Smooth muscle cell (in vitro differentiated cells): ENCODE measurements at regions not wholly inside any gene's neighbourhood (a gene's known extent, or its start where the extent isn't known, plus 50 kb on each side); places are given as distances from the start of the nearest gene placed in this dataset.

Experiments used
- DNase-seq: peaks from one replicate; lab custom pipeline; 2025; ENCODE audit not compliant: unreplicated experiment; lab: John Stamatoyannopoulos, UW
- H2AFZ ChIP-seq: fragments of 200-600 bp; sonication (generic); 2 replicates; pipeline ENCODE4 v1.6.0; 2016; ENCODE audit warnings: antibody characterized with exemption, low read depth, mild to moderate bottlenecking
- H3F3A ChIP-seq: fragments of 200-600 bp; sonication (generic); 2 replicates; pipeline ENCODE4 v1.6.0; 2017; ENCODE audit warnings: antibody characterized with exemption, low read depth
- H3K27ac ChIP-seq: fragments of 200-600 bp; sonication (generic); 2 replicates; pipeline ENCODE4 v1.5.1; 2016; ENCODE audit warnings: low read depth, mild to moderate bottlenecking
- H3K27me3 ChIP-seq: fragments of 200-600 bp; sonication (generic); 2 replicates; pipeline ENCODE4 v1.6.1; 2016; ENCODE audit warnings: low read depth, mild to moderate bottlenecking
- H3K36me3 ChIP-seq: fragments of 200-600 bp; sonication (generic); 2 replicates; pipeline ENCODE4 v1.5.1; 2016; ENCODE audit warnings: low read depth
- H3K4me1 ChIP-seq: fragments of 200-600 bp; sonication (generic); 2 replicates; pipeline ENCODE4 v1.5.1; 2016; ENCODE audit warnings: low read depth
- H3K4me2 ChIP-seq: fragments of 200-600 bp; sonication (generic); 2 replicates; pipeline ENCODE4 v1.6.0; 2016; ENCODE audit warnings: mild to moderate bottlenecking
- H3K4me3 ChIP-seq: fragments of 200-600 bp; sonication (generic); 2 replicates; pipeline ENCODE4 v1.5.1; 2016; ENCODE audit warnings: mild to moderate bottlenecking
- H3K79me2 ChIP-seq: fragments of 200-600 bp; sonication (generic); 2 replicates; pipeline ENCODE4 v1.6.0; 2016; ENCODE audit warnings: low read depth, mild to moderate bottlenecking
- H3K9ac ChIP-seq: fragments of 200-600 bp; sonication (generic); 2 replicates; pipeline ENCODE4 v1.6.0; 2016; ENCODE audit warnings: low read depth
- H3K9me3 ChIP-seq: fragments of 200-600 bp; sonication (generic); replicated peaks from 2 replicates; pipeline ENCODE4 v1.5.1; 2016; ENCODE audit warnings: low read depth
- H4K20me1 ChIP-seq: fragments of 200-600 bp; sonication (generic); 2 replicates; pipeline ENCODE4 v1.6.0; 2016; ENCODE audit warnings: low read depth
- CTCF ChIP-seq: fragments of 200-600 bp; sonication (generic); IDR thresholded peaks from 2 replicates; pipeline ENCODE4 v1.5.1; 2017; ENCODE audit warnings: borderline replicate concordance, mild to moderate bottlenecking, antibody characterized with exemption; ENCODE audit not compliant: insufficient read depth, poor library complexity, severe bottlenecking
- WGBS: methylation state at CpG from one replicate; pipeline ENCODE4 v1.1.7; 2016; ENCODE audit warnings: low lambda C conversion rate; 5-methylcytosine and 5-hydroxymethylcytosine counted together

- Histone ChIP-seq H3K4me2 (no peak overlapping the region), H3K4me3 (no peak overlapping the region), H3K36me3 (no peaks in the 10 kb centered on the region), H3K4me1 (no peaks in the 10 kb centered on the region), H3K9ac (no peak overlapping the region), H3K27ac (no peak overlapping the region), H3K79me2 (no peaks in the 10 kb centered on the region), H4K20me1 (no peaks in the 10 kb centered on the region), H2AFZ (no peak overlapping the region), H3K27me3 (no peaks in the 10 kb centered on the region), H3F3A (no peaks in the 10 kb centered on the region), H3K9me3 (peaks cover 8% of the 10 kb centered on the region)
- no peak for TF ChIP-seq CTCF
- 84% methylated on average over 1 of the region's 1 CpG for WGBS
- no peak for DNase-seq
These were observed 97.9 kb upstream of the NCAM1 start for GRCh38 chr11:112863305-112863704.

GRCh38 chr11:112864672-112865071, 96.5 kb upstream of the NCAM1 start:
- no peak overlapping the region for H3K4me2 ChIP-seq
- peaks cover 8% of the 10 kb centered on the region for H3K9me3 ChIP-seq
- H3K36me3 ChIP-seq, result no peaks in the 10 kb centered on the region
- no peaks in the 10 kb centered on the region for H3K4me1 ChIP-seq
- no peak overlapping the region for H2AFZ ChIP-seq
- no peak for DNase-seq
- whole genome bisulfite sequencing, result 89% methylated on average over 9 of the region's 9 CpGs
- H3F3A ChIP-seq, result no peaks in the 10 kb centered on the region
- no peak overlapping the region for H3K27ac ChIP-seq
- H3K4me3 ChIP-seq, result no peak overlapping the region
- H4K20me1 ChIP-seq, result no peaks in the 10 kb centered on the region
- peaks cover 6% of the 10 kb centered on the region for H3K27me3 ChIP-seq
- no peak overlapping the region for H3K9ac ChIP-seq
- TF ChIP-seq CTCF, result no peak
- no peaks in the 10 kb centered on the region for H3K79me2 ChIP-seq

- no peaks in the 10 kb centered on the region for H3K4me1 ChIP-seq
- H3F3A ChIP-seq, result no peaks in the 10 kb centered on the region
- H3K79me2 ChIP-seq, result no peaks in the 10 kb centered on the region
- DNase-seq, result no peak
- H3K4me2 ChIP-seq, result no peak overlapping the region
- H3K27me3 ChIP-seq, result peaks cover 10% of the 10 kb centered on the region
- no peak overlapping the region for H3K4me3 ChIP-seq
- no peak overlapping the region for H3K9ac ChIP-seq
- no peaks in the 10 kb centered on the region for H3K36me3 ChIP-seq
- 71% methylated on average over 7 of the region's 7 CpGs for WGBS
- no peak overlapping the region for H3K27ac ChIP-seq
- no peaks in the 10 kb centered on the region for H4K20me1 ChIP-seq
- no peaks in the 10 kb centered on the region for H3K9me3 ChIP-seq
- TF ChIP-seq CTCF, result no peak
- H2AFZ ChIP-seq, result no peak overlapping the region
These were observed 89.2 kb upstream of the NCAM1 start for GRCh38 chr11:112871909-112872500.

- no peak overlapping the region for H3K9ac ChIP-seq
- H3K4me2 ChIP-seq, result no peak overlapping the region
- no peaks in the 10 kb centered on the region for H3K79me2 ChIP-seq
- no peak for DNase-seq
- no peaks in the 10 kb centered on the region for H3K9me3 ChIP-seq
- WGBS, result 56% methylated on average over 3 of the region's 3 CpGs
- H3K4me3 ChIP-seq, result no peak overlapping the region
- peaks cover 2% of the 10 kb centered on the region for H3K27me3 ChIP-seq
- H4K20me1 ChIP-seq, result no peaks in the 10 kb centered on the region
- no peak overlapping the region for H3K27ac ChIP-seq
- no peak for TF ChIP-seq CTCF
- H3F3A ChIP-seq, result no peaks in the 10 kb centered on the region
- H3K36me3 ChIP-seq, result no peaks in the 10 kb centered on the region
- peaks cover 3% of the 10 kb centered on the region for H3K4me1 ChIP-seq
- no peak overlapping the region for H2AFZ ChIP-seq
These were observed 86.2 kb upstream of the NCAM1 start for GRCh38 chr11:112874980-112875379.
